Kidney (tissue), 13 donors: ENCODE measurements at regions not wholly inside any gene's neighbourhood (a gene's known extent, or its start where the extent isn't known, plus 50 kb on each side); places are given as distances from the start of the nearest gene placed in this dataset.

Source experiments
- DNase-seq, 5 donors: peaks; one replicate each; pipeline ENCODE4 v3.0.0-alpha.2; 2013 to 2020
- FAIRE-seq: peaks from 2 replicates; lab custom pipeline; 2012; peaks lifted over from hg19 to GRCh38; lab: Jason Lieb, UNC
- H3K27ac ChIP-seq, 2 donors: one replicate each; pipeline ENCODE4 v1.7.0; 2013; ENCODE audit warnings: low read depth in 2 of 2, low read length in 2 of 2, inconsistent platforms in 1 of 2
- H3K27me3 ChIP-seq: one replicate; pipeline ENCODE4 v1.7.1; 2013; ENCODE audit warnings: low read length, inconsistent platforms; ENCODE audit not compliant: control insufficient read depth, insufficient read depth
- H3K36me3 ChIP-seq, 3 donors: one replicate each; pipeline versions ENCODE4 v1.7.0 to v1.7.1; 2013; ENCODE audit warnings: low read length in 3 of 3, control low read depth in 1 of 3, inconsistent platforms in 1 of 3; ENCODE audit not compliant: insufficient read depth in 3 of 3, control insufficient read depth in 2 of 3
- H3K4me1 ChIP-seq, 3 donors: one replicate each; pipeline versions ENCODE4 v1.7.0 to v1.7.1; 2013; ENCODE audit warnings: low read length in 3 of 3, inconsistent platforms in 1 of 3, low read depth in 1 of 3; ENCODE audit not compliant: control insufficient read depth in 2 of 3, insufficient read depth in 2 of 3
- H3K4me3 ChIP-seq, 3 donors: one replicate each; pipeline versions ENCODE4 v1.7.0 to v1.8.1; 2013; ENCODE audit warnings: low read length in 3 of 3, control low read depth in 1 of 3, inconsistent platforms in 1 of 3
- H3K9ac ChIP-seq, 3 donors: one replicate each; pipeline versions ENCODE4 v1.7.0 to v1.7.1; 2013; ENCODE audit warnings: low read length in 3 of 3, control low read depth in 1 of 3, inconsistent platforms in 1 of 3
- H3K9me3 ChIP-seq, 3 donors: one replicate each; pipeline versions ENCODE4 v1.7.0 to v1.7.1; 2013; ENCODE audit warnings: low read length in 3 of 3, control low read depth in 1 of 3, inconsistent platforms in 1 of 3; ENCODE audit not compliant: control insufficient read depth in 2 of 3, insufficient read depth in 1 of 3
- CTCF ChIP-seq: IDR thresholded peaks from 3 replicates; pipeline ENCODE4 v1.5.1; 2012; ENCODE audit warnings: mild to moderate bottlenecking, moderate library complexity, borderline replicate concordance; ENCODE audit not compliant: insufficient read depth; ENCODE audit errors: extremely low read depth
- intact Hi-C: fragments of 100-400 bp; cut with DNase I; formaldehyde crosslinking; loops from one replicate; pipeline ENCODE4 v1.11.1; 2022
- donor health status: control.
- donor health status: control.
- donor health status: control.
- donor health status: control.
- donor health status: control.
- donor health status: DM: yes; HTN: yes; CAD: no.
- donor health status: Normal renal cell carcinoma (clear cell type).

DNA sequence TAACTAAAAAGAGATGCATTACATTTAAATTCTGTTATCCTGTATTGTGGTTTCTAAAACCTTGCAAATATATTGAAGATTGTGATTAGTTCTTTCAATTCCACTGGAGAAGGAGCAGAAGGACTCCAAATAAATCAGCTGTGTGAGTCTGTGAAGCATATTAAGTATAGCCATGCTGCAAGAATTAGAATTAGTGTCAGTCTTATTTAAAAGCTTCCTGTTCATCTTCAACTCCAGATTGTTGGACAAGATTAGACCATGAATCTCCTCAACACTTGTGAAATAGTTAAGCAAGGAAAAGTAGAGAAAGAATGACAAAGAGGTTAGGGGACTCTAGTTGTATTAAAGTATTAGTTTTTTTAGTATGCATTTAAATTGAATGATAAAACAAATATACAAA lies 92.5 kb upstream of the LRP1B start:
- H3K9me3 ChIP-seq: no peaks in the 10 kb centered on the region
- no peak overlapping the region for H3K9ac ChIP-seq
- no peak overlapping the region for H3K4me3 ChIP-seq
- H3K27me3 ChIP-seq: no peaks in the 10 kb centered on the region
- DNase-seq: no peak
- H3K36me3 ChIP-seq: no peaks in the 10 kb centered on the region
- no peak overlapping the region for H3K27ac ChIP-seq
- FAIRE-seq: no peak
- no peak for TF ChIP-seq CTCF
- no peaks in the 10 kb centered on the region for H3K4me1 ChIP-seq
- intact Hi-C loops: no loop called here

- Histone ChIP-seq H3K36me3 (no peaks in the 10 kb centered on the region), H3K27me3 (no peaks in the 10 kb centered on the region), H3K4me1 (no peaks in the 10 kb centered on the region), H3K4me3 (no peak overlapping the region), H3K9ac (no peak overlapping the region), H3K9me3 (no peaks in the 10 kb centered on the region), H3K27ac (no peak overlapping the region)
- DNase-seq (no peak), FAIRE-seq (no peak)
- TF ChIP-seq CTCF: no peak
- intact Hi-C loops: no loop called here
These were observed 91.9 kb upstream of the LRP1B start for GRCh38 chr2:142222715-142223114.

- Histone ChIP-seq H3K27me3 (no peaks in the 10 kb centered on the region), H3K9ac (no peak overlapping the region), H3K9me3 (no peaks in the 10 kb centered on the region), H3K4me3 (no peak overlapping the region), H3K27ac (no peak overlapping the region), H3K4me1 (no peaks in the 10 kb centered on the region), H3K36me3 (no peaks in the 10 kb centered on the region)
- intact Hi-C loops: no loop called here
- TF ChIP-seq CTCF: no peak
- DNase-seq: no peak
- FAIRE-seq: no peak
These were observed 90.1 kb upstream of the LRP1B start for GRCh38 chr2:142220901-142221300.

DNA sequence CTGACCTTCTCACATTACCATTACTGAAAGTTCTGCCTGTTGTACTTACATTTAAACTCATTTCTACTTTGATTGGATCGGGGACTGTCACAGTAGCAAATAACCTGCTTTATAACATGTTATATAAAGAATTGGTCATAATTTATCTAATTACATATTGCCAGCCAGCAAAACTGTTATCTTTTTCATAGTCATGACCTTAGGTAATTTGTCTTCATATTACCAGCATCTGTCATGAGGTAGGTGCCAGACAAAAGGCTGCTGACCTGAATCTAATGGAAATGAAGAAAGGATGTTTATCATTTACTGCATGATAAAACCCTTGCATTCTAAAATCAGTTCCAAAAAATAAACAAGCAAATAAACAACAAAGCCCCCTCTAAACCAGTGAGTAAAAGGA lies 89.4 kb upstream of the LRP1B start:
- TF ChIP-seq CTCF: no peak
- H3K36me3 ChIP-seq: no peaks in the 10 kb centered on the region
- H3K9me3 ChIP-seq: no peaks in the 10 kb centered on the region
- no peaks in the 10 kb centered on the region for H3K27me3 ChIP-seq
- no peak overlapping the region for H3K27ac ChIP-seq
- no peaks in the 10 kb centered on the region for H3K4me1 ChIP-seq
- no peak overlapping the region for H3K9ac ChIP-seq
- FAIRE-seq: no peak
- H3K4me3 ChIP-seq: no peak overlapping the region
- intact Hi-C loops: no loop called here
- DNase-seq: no peak
